H1 (cell line): ENCODE measurements at regions not wholly inside any gene's neighbourhood (a gene's known extent, or its start where the extent isn't known, plus 50 kb on each side); places are given as distances from the start of the nearest gene placed in this dataset.

Source experiments
- ASH2L ChIP-seq: fragments of 200-600, 300-600 bp; sonication (generic); IDR thresholded peaks from one replicate; pipeline ENCODE4 v1.7.1; 2017; ENCODE audit warnings: low read length
- CHD2 ChIP-seq: IDR thresholded peaks from 2 replicates; pipeline ENCODE4 v1.6.1; 2012; ENCODE audit warnings: low read length, improper control_type of control experiment
- EZH2 ChIP-seq: fragments of 200-600 bp; sonication (generic); IDR thresholded peaks from 2 replicates; pipeline ENCODE4 v1.7.1; 2012; ENCODE audit warnings: low read depth, mild to moderate bottlenecking, moderate library complexity, low read length, inconsistent platforms; ENCODE audit not compliant: severe bottlenecking
- FOSL1 ChIP-seq: IDR thresholded peaks from 2 replicates; pipeline ENCODE4 v1.6.1; 2011; ENCODE audit warnings: mild to moderate bottlenecking, low read depth, low read length, moderate library complexity; ENCODE audit not compliant: insufficient read depth
- HDAC6 ChIP-seq: IDR thresholded peaks from one replicate; pipeline ENCODE4 v1.7.1; 2012; ENCODE audit warnings: low read depth, mild to moderate bottlenecking, inconsistent platforms, low read length, moderate library complexity
- JUND ChIP-seq: IDR thresholded peaks from 2 replicates; pipeline ENCODE4 v1.6.1; 2011; ENCODE audit warnings: mild to moderate bottlenecking, improper control_type of control experiment, low read length
- MAX ChIP-seq: IDR thresholded peaks from 2 replicates; pipeline ENCODE4 v1.6.1; 2012; ENCODE audit warnings: inconsistent platforms
- NRF1 ChIP-seq: IDR thresholded peaks from 2 replicates; pipeline ENCODE4 v1.6.1; 2011; ENCODE audit warnings: mild to moderate bottlenecking, low read depth, low read length, improper control_type of control experiment
- POLR2A ChIP-seq, 2 experiments: IDR thresholded peaks; 1 replicate in 1 of 2; 2 replicates in 1 of 2; pipeline ENCODE4 v1.6.1; 2011; ENCODE audit warnings: low read depth in 2 of 2, low read length in 2 of 2, mild to moderate bottlenecking in 2 of 2; ENCODE audit errors: control extremely low read depth in 1 of 2
- POLR2AphosphoS5 ChIP-seq: IDR thresholded peaks from 2 replicates; pipeline ENCODE4 v1.6.1; 2011; ENCODE audit warnings: low read depth, low read length
- RNF2 ChIP-seq: fragments of 200-900, 300-1000 bp; sonication (generic); IDR thresholded peaks from 2 replicates; pipeline ENCODE4 v1.7.1; 2016; ENCODE audit warnings: borderline replicate concordance, low read depth, mild to moderate bottlenecking, antibody characterized with exemption, low read length; ENCODE audit not compliant: poor library complexity, severe bottlenecking; ENCODE audit errors: missing control alignments
- SAP30 ChIP-seq: fragments of 300-600 bp; sonication (generic); IDR thresholded peaks from 2 replicates; pipeline ENCODE4 v1.7.1; 2012; ENCODE audit warnings: low read length, moderate library complexity, mild to moderate bottlenecking, inconsistent platforms; ENCODE audit not compliant: insufficient read depth, insufficient replicate concordance
- SP2 ChIP-seq: IDR thresholded peaks from 2 replicates; pipeline ENCODE4 v1.6.1; 2012; ENCODE audit warnings: mild to moderate bottlenecking, low read length, inconsistent platforms
- YY1 ChIP-seq: IDR thresholded peaks from 2 replicates; pipeline ENCODE4 v1.6.1; 2011; ENCODE audit warnings: low read depth, mild to moderate bottlenecking, low read length

DNA sequence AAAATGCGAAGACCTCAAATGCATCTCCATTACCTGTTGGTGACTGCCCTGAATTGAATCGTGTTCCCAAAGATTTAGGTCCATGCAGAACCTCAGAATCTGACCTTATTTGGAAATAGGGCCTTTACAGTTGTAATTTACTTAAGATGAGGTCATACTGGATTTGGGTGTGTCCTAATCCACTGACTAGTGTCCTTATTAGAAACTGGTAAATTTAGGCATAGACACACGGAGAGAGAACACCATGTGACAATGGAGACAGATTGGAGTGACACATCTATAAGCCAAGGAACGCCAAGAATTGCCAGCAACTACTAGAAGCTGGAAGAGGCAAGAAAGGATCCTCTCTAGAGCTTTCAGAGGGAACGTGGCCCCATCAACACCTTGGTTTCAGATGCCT is 203.1 kb downstream of the SMAD2 start:
- TF ChIP-seq POLR2A (IDR thresholded peaks at IDR 0.05; ENCODE audit: control extremely low read depth in 1 of 2, low read depth in 2 of 2, low read length in 2 of 2) (no peak), MAX (no peak), NRF1 (no peak), SAP30 (no peak), YY1 (no peak), HDAC6 (no peak), FOSL1 (no peak), POLR2AphosphoS5 (no peak), CHD2 (no peak), ASH2L (no peak), RNF2 (no peak), SP2 (no peak), JUND (no peak), EZH2 (no peak)
